Parathyroid adenoma (tissue), 2 donors: ENCODE measurements at regions not wholly inside any gene's neighbourhood (a gene's known extent, or its start where the extent isn't known, plus 50 kb on each side); places are given as distances from the start of the nearest gene placed in this dataset.

Source experiments
- H2AFZ ChIP-seq: fragments of 300-600 bp; sonication (generic); one replicate; pipeline ENCODE4 v1.7.0; 2017; ENCODE audit warnings: antibody characterized with exemption, mild to moderate bottlenecking
- H3K27ac ChIP-seq: fragments of 300-600 bp; sonication (generic); one replicate; pipeline ENCODE4 v1.7.0; 2017
- H3K27me3 ChIP-seq: fragments of 300-600 bp; sonication (generic); one replicate; pipeline ENCODE4 v1.7.0; 2017; ENCODE audit warnings: low read length; ENCODE audit not compliant: control insufficient read depth, insufficient read depth
- H3K36me3 ChIP-seq: fragments of 300-600 bp; sonication (generic); one replicate; pipeline ENCODE4 v1.7.0; 2017; ENCODE audit warnings: low read length; ENCODE audit not compliant: control insufficient read depth, insufficient read depth
- H3K4me1 ChIP-seq: fragments of 300-600 bp; sonication (generic); one replicate; pipeline ENCODE4 v1.7.0; 2017; ENCODE audit warnings: control low read depth
- H3K4me2 ChIP-seq: fragments of 300-600 bp; sonication (generic); one replicate; pipeline ENCODE4 v1.7.0; 2017; ENCODE audit warnings: low read length
- H3K4me3 ChIP-seq: fragments of 300-600 bp; sonication (generic); one replicate; pipeline ENCODE4 v1.7.0; 2017; ENCODE audit warnings: low read depth, low read length
- H3K79me2 ChIP-seq: fragments of 300-600 bp; sonication (generic); one replicate; pipeline ENCODE4 v1.7.0; 2017; ENCODE audit warnings: control low read depth
- H3K9ac ChIP-seq: fragments of 300-600 bp; sonication (generic); one replicate; pipeline ENCODE4 v1.7.0; 2017; ENCODE audit warnings: mild to moderate bottlenecking
- H3K9me3 ChIP-seq: fragments of 300-600 bp; sonication (generic); one replicate; pipeline ENCODE4 v1.7.0; 2017; ENCODE audit warnings: low read length; ENCODE audit not compliant: control insufficient read depth
- CTCF ChIP-seq: fragments of 300-600 bp; sonication (generic); IDR thresholded peaks from one replicate; pipeline ENCODE4 v1.7.0; 2017; ENCODE audit warnings: antibody characterized with exemption, mild to moderate bottlenecking
- donor health status: primary hyperparathyroidism.

- no peak for TF ChIP-seq CTCF
- Histone ChIP-seq H3K27me3 (no peaks in the 10 kb centered on the region), H3K36me3 (no peaks in the 10 kb centered on the region), H3K9me3 (no peaks in the 10 kb centered on the region), H3K4me3 (no peak overlapping the region), H3K9ac (no peak overlapping the region), H3K4me1 (no peaks in the 10 kb centered on the region), H3K79me2 (no peaks in the 10 kb centered on the region), H3K27ac (no peak overlapping the region), H2AFZ (no peak overlapping the region), H3K4me2 (no peak overlapping the region)
Measured at GRCh38 chr4:63799166-63799565, 610.1 kb downstream of the TECRL start.

- H3K36me3 ChIP-seq: no peaks in the 10 kb centered on the region
- no peak for TF ChIP-seq CTCF
- no peaks in the 10 kb centered on the region for H3K27me3 ChIP-seq
- no peak overlapping the region for H2AFZ ChIP-seq
- H3K27ac ChIP-seq: no peak overlapping the region
- no peaks in the 10 kb centered on the region for H3K4me1 ChIP-seq
- no peaks in the 10 kb centered on the region for H3K79me2 ChIP-seq
- no peak overlapping the region for H3K9ac ChIP-seq
- no peaks in the 10 kb centered on the region for H3K9me3 ChIP-seq
- no peak overlapping the region for H3K4me3 ChIP-seq
- no peak overlapping the region for H3K4me2 ChIP-seq
Measured at GRCh38 chr4:63795301-63795700, 613.9 kb downstream of the TECRL start.

- H3K9me3 ChIP-seq: no peaks in the 10 kb centered on the region
- H3K36me3 ChIP-seq: no peaks in the 10 kb centered on the region
- no peak overlapping the region for H3K9ac ChIP-seq
- H3K4me3 ChIP-seq: no peak overlapping the region
- no peak overlapping the region for H3K4me2 ChIP-seq
- no peaks in the 10 kb centered on the region for H3K27me3 ChIP-seq
- H2AFZ ChIP-seq: no peak overlapping the region
- H3K79me2 ChIP-seq: no peaks in the 10 kb centered on the region
- H3K27ac ChIP-seq: no peak overlapping the region
- no peaks in the 10 kb centered on the region for H3K4me1 ChIP-seq
- TF ChIP-seq CTCF: no peak
Measured at GRCh38 chr4:63790377-63790776, 618.9 kb downstream of the TECRL start.

GRCh38 chr4:63788271-63788670, 621.0 kb downstream of the TECRL start:
- H3K36me3 ChIP-seq: no peaks in the 10 kb centered on the region
- H3K4me2 ChIP-seq: no peak overlapping the region
- H3K27ac ChIP-seq: no peak overlapping the region
- H2AFZ ChIP-seq: no peak overlapping the region
- no peak overlapping the region for H3K9ac ChIP-seq
- H3K4me3 ChIP-seq: no peak overlapping the region
- TF ChIP-seq CTCF: no peak
- no peaks in the 10 kb centered on the region for H3K9me3 ChIP-seq
- no peaks in the 10 kb centered on the region for H3K27me3 ChIP-seq
- H3K4me1 ChIP-seq: no peaks in the 10 kb centered on the region
- H3K79me2 ChIP-seq: no peaks in the 10 kb centered on the region

- Histone ChIP-seq H3K4me1 (no peaks in the 10 kb centered on the region), H3K27me3 (no peaks in the 10 kb centered on the region), H3K9me3 (no peaks in the 10 kb centered on the region), H2AFZ (no peak overlapping the region), H3K36me3 (no peaks in the 10 kb centered on the region), H3K4me3 (no peak overlapping the region), H3K9ac (no peak overlapping the region), H3K27ac (no peak overlapping the region), H3K79me2 (no peaks in the 10 kb centered on the region), H3K4me2 (no peak overlapping the region)
- no peak for TF ChIP-seq CTCF
Measured at GRCh38 chr4:63787326-63787725, 621.9 kb downstream of the TECRL start.
